Right forelimb (tissue), 1 donor: ENCODE measurements at regions not wholly inside any gene's neighbourhood (a gene's known extent, or its start where the extent isn't known, plus 50 kb on each side); places are given as distances from the start of the nearest gene placed in this dataset.

Experiments used
- DNase-seq: peaks from one replicate; pipeline ENCODE4 v3.0.0-alpha.2; 2018

GRCh38 chr6:91743756-91744155 lies 1156.9 kb upstream of the MAP3K7 start:
- no peak for DNase-seq

GRCh38 chr6:91731939-91732338 lies 1145.1 kb upstream of the MAP3K7 start:
- DNase-seq, result no peak

GRCh38 chr6:91730710-91731109 lies 1143.8 kb upstream of the MAP3K7 start:
- DNase-seq, result no peak

- DNase-seq, result no peak
These were observed 1133.5 kb upstream of the MAP3K7 start for GRCh38 chr6:91720324-91720723.

GRCh38 chr6:91719414-91719813 lies 1132.5 kb upstream of the MAP3K7 start:
- DNase-seq, result no peak

- no peak for DNase-seq
These were observed 1131.3 kb upstream of the MAP3K7 start for GRCh38 chr6:91718198-91718597.

- DNase-seq, result no peak
These were observed 1130.2 kb upstream of the MAP3K7 start for GRCh38 chr6:91717094-91717493.

- no peak for DNase-seq
These were observed 1129.5 kb upstream of the MAP3K7 start for GRCh38 chr6:91716361-91716760.

GRCh38 chr6:91715171-91715805 lies 1128.4 kb upstream of the MAP3K7 start:
- no peak for DNase-seq

GRCh38 chr6:91713911-91714310 lies 1127.0 kb upstream of the MAP3K7 start:
- DNase-seq, result no peak

GRCh38 chr6:91711518-91711917 lies 1124.6 kb upstream of the MAP3K7 start:
- DNase-seq, result no peak

- DNase-seq, result no peak
These were observed 1123.5 kb upstream of the MAP3K7 start for GRCh38 chr6:91710342-91710741.

GRCh38 chr6:91708534-91708933 lies 1121.7 kb upstream of the MAP3K7 start:
- no peak for DNase-seq

GRCh38 chr6:91705646-91706045 lies 1118.8 kb upstream of the MAP3K7 start:
- no peak for DNase-seq

GRCh38 chr6:91704531-91704930 lies 1117.7 kb upstream of the MAP3K7 start:
- no peak for DNase-seq

GRCh38 chr6:91697010-91697695 lies 1110.3 kb upstream of the MAP3K7 start:
- no peak for DNase-seq

- DNase-seq, result no peak
These were observed 1108.3 kb upstream of the MAP3K7 start for GRCh38 chr6:91695221-91695620.

- no peak for DNase-seq
These were observed 1107.3 kb upstream of the MAP3K7 start for GRCh38 chr6:91694016-91694654.

- no peak for DNase-seq
These were observed 1104.6 kb upstream of the MAP3K7 start for GRCh38 chr6:91691449-91691848.

- no peak for DNase-seq
These were observed 1096.4 kb upstream of the MAP3K7 start for GRCh38 chr6:91683240-91683639.

GRCh38 chr6:91681296-91681695 lies 1094.4 kb upstream of the MAP3K7 start:
- no peak for DNase-seq

- DNase-seq, result no peak
These were observed 1092.0 kb upstream of the MAP3K7 start for GRCh38 chr6:91678679-91679446.

GRCh38 chr6:91672201-91672600 lies 1085.3 kb upstream of the MAP3K7 start:
- no peak for DNase-seq

GRCh38 chr6:91669871-91670268 lies 1083.0 kb upstream of the MAP3K7 start:
- no peak for DNase-seq
